ENCODE measurements at regions not wholly inside any gene's neighbourhood (a gene's known extent, or its start where the extent isn't known, plus 50 kb on each side); places are given as distances from the start of the nearest gene placed in this dataset.
"Not testable (repeated sequence)": the region's sequence is repeated elsewhere in the genome, so short reads cannot be mapped to it uniquely, and the experiment has no call there.

DNA sequence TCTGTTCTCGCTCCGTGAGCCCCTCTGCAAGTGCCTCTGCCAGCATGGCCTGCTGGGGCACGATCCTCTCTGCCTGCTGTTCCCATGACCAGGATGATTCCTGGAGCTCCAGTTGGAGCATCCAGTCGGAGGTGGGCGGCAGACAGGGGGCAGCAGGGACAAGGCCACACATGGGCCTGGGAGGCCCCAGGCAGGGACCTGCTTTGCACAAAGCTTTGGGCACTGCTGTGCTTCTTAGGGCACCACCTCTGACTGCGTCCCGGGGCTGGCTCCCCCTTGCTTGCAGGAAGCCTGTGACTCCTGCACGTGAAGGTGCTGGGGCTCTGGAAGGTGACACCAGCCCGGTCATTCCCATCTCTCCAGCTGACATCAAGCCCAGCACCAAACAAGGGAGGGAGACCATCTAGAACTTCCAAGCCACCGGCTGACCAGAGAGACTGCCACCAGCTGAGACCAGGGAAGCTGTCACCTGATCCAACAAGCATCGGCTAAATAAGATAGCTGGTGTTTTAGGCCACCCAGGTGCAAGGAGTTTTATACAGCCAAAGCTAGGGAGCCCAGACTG is 174.8 kb upstream of the FOXD4L5 start:
- no peak overlapping the region for H3K4me3 Mint-ChIP-seq
- TF ChIP-seq, protein P1, sequence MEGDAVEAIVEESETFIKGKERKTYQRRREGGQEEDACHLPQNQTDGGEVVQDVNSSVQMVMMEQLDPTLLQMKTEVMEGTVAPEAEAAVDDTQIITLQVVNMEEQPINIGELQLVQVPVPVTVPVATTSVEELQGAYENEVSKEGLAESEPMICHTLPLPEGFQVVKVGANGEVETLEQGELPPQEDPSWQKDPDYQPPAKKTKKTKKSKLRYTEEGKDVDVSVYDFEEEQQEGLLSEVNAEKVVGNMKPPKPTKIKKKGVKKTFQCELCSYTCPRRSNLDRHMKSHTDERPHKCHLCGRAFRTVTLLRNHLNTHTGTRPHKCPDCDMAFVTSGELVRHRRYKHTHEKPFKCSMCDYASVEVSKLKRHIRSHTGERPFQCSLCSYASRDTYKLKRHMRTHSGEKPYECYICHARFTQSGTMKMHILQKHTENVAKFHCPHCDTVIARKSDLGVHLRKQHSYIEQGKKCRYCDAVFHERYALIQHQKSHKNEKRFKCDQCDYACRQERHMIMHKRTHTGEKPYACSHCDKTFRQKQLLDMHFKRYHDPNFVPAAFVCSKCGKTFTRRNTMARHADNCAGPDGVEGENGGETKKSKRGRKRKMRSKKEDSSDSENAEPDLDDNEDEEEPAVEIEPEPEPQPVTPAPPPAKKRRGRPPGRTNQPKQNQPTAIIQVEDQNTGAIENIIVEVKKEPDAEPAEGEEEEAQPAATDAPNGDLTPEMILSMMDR (IDR thresholded peaks at IDR 0.05; ENCODE audit: unreplicated experiment in 3 of 3): no peak
- H3K27me3 Mint-ChIP-seq (ENCODE audit: low read depth): peaks cover 3% of the 10 kb centered on the region
- no peak overlapping the region for H3K27ac Mint-ChIP-seq
- no peaks in the 10 kb centered on the region for H3K4me1 Mint-ChIP-seq
- peaks cover 19% of the 10 kb centered on the region for H3K36me3 Mint-ChIP-seq (ENCODE audit: low read depth)
- peaks cover 51% of the 10 kb centered on the region for H3K9me3 Mint-ChIP-seq

DNA sequence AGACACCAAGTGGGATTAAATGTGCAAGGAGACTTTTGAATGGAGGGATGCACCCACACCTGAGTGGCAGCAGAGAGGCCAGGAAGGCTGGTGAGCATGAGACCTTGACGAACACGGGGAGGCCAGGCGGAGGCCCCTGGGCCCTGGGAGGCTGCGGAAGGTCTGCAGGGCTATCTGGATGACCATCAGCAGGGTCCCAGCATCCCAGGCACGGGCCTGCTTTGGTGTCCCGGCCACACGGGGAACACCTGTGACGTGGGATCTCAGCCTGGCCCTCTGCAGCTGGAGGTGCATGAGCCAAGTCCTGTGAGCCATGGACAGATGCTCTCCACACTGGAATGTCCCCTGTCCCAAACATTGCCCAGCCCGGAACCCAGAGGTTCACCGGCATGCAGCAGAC is 174.0 kb upstream of the FOXD4L5 start:
- H3K36me3 Mint-ChIP-seq (ENCODE audit: low read depth): peaks cover 10% of the 10 kb centered on the region
- H3K4me3 Mint-ChIP-seq: no peak overlapping the region
- TF ChIP-seq, protein P1 (IDR thresholded peaks at IDR 0.05; ENCODE audit: unreplicated experiment in 3 of 3): no peak
- H3K27ac Mint-ChIP-seq: no peak overlapping the region
- H3K9me3 Mint-ChIP-seq: peaks cover 43% of the 10 kb centered on the region
- no peaks in the 10 kb centered on the region for H3K4me1 Mint-ChIP-seq
- H3K27me3 Mint-ChIP-seq (ENCODE audit: low read depth): peaks cover 3% of the 10 kb centered on the region

DNA sequence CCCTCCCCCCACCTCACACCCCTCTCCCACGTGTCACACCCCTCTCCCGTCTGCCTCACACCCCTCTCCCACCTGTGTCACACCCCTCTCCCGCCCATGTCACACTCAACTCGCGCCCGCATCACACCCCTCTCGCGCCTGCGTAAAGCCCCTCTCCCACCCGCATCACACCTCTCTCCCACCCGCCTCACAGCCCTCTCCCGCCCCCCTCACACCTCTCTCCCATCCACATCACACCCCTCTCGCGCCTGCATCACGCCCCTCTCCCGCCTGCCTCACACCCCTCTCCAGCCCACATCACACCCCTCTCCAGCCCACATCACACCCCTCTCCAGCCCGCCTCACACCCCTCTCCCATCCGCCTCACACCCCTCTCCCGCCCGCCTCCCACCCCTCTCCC is 173.5 kb upstream of the FOXD4L5 start:
- Mint-ChIP-seq H3K36me3 (ENCODE audit: low read depth) (peaks cover 5% of the 10 kb centered on the region), H3K27me3 (ENCODE audit: low read depth) (peaks cover 3% of the 10 kb centered on the region), H3K9me3 (peaks cover 41% of the 10 kb centered on the region), H3K4me3 (no peak overlapping the region), H3K4me1 (no peaks in the 10 kb centered on the region), H3K27ac (no peak overlapping the region)
- TF ChIP-seq, protein P1 (IDR thresholded peaks at IDR 0.05; ENCODE audit: unreplicated experiment in 3 of 3): no peak

DNA sequence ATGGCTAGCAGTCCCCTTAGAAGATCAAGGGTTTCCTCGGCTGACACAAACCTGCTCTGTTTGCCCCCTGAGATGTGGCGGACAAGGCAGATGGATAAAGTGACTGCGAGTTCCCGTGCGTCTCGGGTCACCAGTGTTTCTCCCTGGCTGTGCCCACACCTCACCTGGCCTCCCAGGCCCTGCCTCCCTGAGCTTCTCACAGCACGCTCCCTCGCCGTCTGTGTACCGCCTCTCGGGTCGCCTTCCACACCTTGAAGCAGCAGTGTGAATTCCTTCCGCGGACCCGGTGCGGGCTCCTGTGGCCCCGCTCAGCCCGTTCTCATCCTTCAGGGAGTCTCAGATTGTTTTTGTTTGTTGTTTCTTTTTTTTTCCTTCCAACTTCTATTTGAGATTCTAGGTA is 172.0 kb upstream of the FOXD4L5 start:
- H3K9me3 Mint-ChIP-seq: peaks cover 38% of the 10 kb centered on the region
- H3K27me3 Mint-ChIP-seq (ENCODE audit: low read depth); H3K36me3 Mint-ChIP-seq (ENCODE audit: low read depth); H3K4me1 Mint-ChIP-seq; H3K4me3 Mint-ChIP-seq; H3K27ac Mint-ChIP-seq: not testable (repeated sequence)

DNA sequence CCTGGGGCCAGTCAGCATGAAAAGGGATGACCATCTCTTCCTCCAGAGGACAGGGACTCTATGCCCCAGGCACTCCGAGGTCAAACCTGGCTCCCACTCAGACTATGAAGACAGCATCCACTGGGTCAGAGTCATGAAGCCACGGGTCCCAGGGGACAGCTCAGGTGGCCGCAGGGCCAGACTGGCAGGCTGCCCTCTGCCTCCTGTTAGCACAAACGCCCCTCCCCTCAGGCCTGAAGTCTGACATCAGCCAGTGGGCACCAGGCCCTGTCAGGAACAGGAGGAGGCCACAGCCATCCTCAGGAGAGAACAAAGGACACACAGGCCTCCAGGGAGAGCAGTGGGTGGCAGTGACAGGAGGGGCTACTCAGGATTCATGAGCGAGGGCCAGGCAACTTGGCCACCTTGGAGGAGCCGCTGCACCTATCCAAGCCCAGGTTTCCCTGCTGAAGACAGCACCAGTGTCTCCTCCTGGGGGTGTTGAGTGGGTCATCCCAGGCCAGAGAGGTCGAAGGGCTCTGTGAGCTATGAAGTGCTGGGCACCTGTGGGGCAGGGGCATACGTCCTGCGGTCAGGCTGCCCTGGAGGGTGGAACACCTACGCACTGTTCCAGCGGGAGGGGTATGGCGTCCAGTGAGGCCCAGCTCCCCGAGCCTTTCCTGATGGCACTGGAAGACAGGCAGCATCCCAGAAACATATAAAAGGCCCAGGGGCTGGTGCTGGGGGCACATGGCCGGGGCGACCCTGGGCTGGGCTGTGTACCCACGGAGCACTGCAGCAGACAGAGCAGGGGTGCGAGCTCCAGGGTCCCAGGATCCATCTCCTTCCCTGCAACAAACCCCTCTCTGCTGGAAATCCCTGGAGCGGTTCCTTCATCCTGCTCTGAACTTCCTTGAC is 171.0 kb upstream of the FOXD4L5 start:
- not testable (repeated sequence) for H3K4me3 Mint-ChIP-seq, H3K4me1 Mint-ChIP-seq

DNA sequence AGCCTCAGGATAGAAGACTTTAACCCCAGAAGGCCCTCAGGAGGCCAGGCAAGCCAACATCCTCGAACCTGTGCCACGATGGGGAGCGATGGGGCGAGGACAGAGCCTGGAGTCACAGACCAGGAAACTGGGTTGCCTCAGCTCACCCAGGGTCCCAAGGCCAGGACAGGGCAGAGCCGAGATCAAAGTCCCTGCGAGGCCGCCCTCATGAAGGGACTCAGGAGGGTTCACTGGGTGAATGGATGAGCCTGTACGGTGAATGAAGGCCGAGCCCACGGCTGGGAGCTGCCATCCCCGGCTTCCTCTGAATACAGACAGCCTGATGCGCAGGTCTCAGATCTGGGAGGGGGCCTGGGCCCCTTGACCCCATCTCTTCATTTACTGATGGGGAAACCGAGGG is 170.1 kb upstream of the FOXD4L5 start:
- not testable (repeated sequence) for H3K27me3 Mint-ChIP-seq (ENCODE audit: low read depth); H3K4me1 Mint-ChIP-seq; H3K27ac Mint-ChIP-seq; H3K4me3 Mint-ChIP-seq; H3K36me3 Mint-ChIP-seq (ENCODE audit: low read depth)
- H3K9me3 Mint-ChIP-seq: peaks cover 40% of the 10 kb centered on the region

More for the DNA sequence above, 171.0 kb upstream of the FOXD4L5 start:
- H3K9me3 Mint-ChIP-seq: peaks cover 41% of the 10 kb centered on the region
- not testable (repeated sequence) for H3K27ac Mint-ChIP-seq; H3K27me3 Mint-ChIP-seq (ENCODE audit: low read depth); H3K36me3 Mint-ChIP-seq (ENCODE audit: low read depth)

DNA sequence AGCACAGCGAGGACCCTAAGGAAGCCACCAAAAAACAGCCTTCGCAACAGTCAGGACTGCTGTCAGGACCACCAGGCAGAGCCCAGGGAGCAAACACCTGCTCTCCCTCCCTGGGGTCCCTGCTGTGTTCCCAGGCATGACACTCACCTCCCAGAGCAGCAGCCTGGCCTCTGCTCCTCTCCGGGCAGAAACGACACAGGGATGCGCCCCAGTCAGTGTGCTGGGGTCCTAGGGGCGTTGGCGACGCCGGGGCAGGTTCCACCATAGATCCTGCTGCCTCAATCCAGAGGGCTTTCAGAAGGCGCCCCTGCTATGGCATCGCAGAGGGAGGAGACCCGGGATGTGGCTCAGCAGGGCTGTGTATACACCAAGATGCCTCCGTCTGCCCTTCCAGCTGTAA is 169.7 kb upstream of the FOXD4L5 start:
- H3K4me3 Mint-ChIP-seq; H3K27me3 Mint-ChIP-seq (ENCODE audit: low read depth); H3K27ac Mint-ChIP-seq; H3K36me3 Mint-ChIP-seq (ENCODE audit: low read depth); H3K4me1 Mint-ChIP-seq: not testable (repeated sequence)
- H3K9me3 Mint-ChIP-seq: peaks cover 39% of the 10 kb centered on the region

DNA sequence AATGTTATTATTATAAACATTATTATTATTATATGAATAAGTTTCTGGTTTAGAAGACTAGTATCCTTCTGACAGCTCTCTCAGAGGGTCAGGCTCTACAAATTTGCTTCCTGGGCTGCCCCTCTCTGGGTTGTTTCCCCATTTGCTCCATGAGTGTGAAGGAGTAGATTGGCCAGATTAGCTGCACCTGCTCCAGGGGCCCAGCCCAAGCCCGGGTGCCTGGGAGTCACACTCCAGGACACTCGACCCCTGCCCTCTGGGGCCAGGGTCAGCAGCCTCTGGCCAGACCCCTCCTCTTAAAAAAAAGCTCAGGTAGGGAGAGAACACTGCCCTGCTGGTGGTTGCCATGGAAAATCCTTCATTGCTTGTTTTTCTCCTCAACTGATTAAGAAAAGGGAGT is 169.0 kb upstream of the FOXD4L5 start:
- H3K27ac Mint-ChIP-seq; H3K4me1 Mint-ChIP-seq; H3K27me3 Mint-ChIP-seq (ENCODE audit: low read depth); H3K4me3 Mint-ChIP-seq; H3K36me3 Mint-ChIP-seq (ENCODE audit: low read depth): not testable (repeated sequence)
- peaks cover 35% of the 10 kb centered on the region for H3K9me3 Mint-ChIP-seq

DNA sequence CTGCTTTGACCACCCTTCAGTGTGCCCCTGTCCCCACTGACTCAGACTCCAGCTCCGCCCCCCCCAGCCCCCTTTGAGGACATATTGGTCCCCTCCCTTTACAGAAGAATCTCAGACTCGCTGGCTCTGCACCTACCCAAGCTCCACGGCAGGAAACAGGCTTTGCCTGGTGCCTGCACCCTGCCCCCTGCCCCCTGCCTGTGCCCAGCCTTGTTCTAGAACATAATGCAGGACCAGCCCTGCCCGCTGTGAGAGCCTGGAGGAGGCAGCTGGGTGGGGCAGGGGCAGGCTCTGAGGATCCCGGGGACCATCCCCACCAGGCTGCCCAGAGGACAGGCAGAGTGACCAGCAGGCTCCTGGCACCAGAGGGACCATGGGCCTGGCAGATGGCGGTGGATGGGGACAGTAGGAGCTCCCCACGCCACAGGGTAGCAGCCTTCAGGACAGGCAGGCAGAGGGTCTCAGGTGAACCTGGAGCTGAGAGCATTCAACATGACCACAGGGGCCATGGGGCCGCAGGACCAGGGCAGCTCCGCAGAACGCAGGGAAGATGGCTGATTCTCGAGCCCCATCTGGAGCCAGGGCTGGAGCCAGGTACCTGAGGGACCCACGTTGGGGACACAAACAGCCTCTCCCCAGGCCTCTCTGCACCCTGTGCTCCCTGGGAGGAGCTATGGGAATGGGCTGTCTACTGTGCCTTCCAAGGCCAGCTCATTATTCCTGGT is 165.0 kb upstream of the FOXD4L5 start:
- H3K4me1 Mint-ChIP-seq; H3K27me3 Mint-ChIP-seq (ENCODE audit: low read depth); H3K36me3 Mint-ChIP-seq (ENCODE audit: low read depth); H3K27ac Mint-ChIP-seq; H3K4me3 Mint-ChIP-seq: not testable (repeated sequence)
- peaks cover 42% of the 10 kb centered on the region for H3K9me3 Mint-ChIP-seq
